ENCODE measurements at regions not wholly inside any gene's neighbourhood (a gene's known extent, or its start where the extent isn't known, plus 50 kb on each side); places are given as distances from the start of the nearest gene placed in this dataset.

GRCh38 chr4:162364651-162365050 lies 200.9 kb upstream of the FSTL5 start:
- DNase-seq (ENCODE audit: insufficient read length, low spot score) (no peak), FAIRE-seq (no peak)
- TF ChIP-seq POLR2A (IDR thresholded peaks at IDR 0.05; ENCODE audit: low read depth, low read length), result no peak

GRCh38 chr4:162360369-162361149 lies 196.8 kb upstream of the FSTL5 start:
- TF ChIP-seq POLR2A (IDR thresholded peaks at IDR 0.05; ENCODE audit: low read depth, low read length), result no peak
- FAIRE-seq, result no peak

GRCh38 chr4:162356181-162356580 lies 192.4 kb upstream of the FSTL5 start:
- TF ChIP-seq POLR2A (IDR thresholded peaks at IDR 0.05; ENCODE audit: low read depth, low read length), result no peak
- FAIRE-seq, result no peak

More at GRCh38 chr4:162360369-162361149, 196.8 kb upstream of the FSTL5 start:
- DNase-seq (ENCODE audit: insufficient read length, low spot score), result no peak

GRCh38 chr4:162352580-162353107 lies 188.8 kb upstream of the FSTL5 start:
- no peak for DNase-seq (ENCODE audit: insufficient read length, low spot score)
- TF ChIP-seq POLR2A (IDR thresholded peaks at IDR 0.05; ENCODE audit: low read depth, low read length), result no peak
- FAIRE-seq, result no peak

More at GRCh38 chr4:162356181-162356580, 192.4 kb upstream of the FSTL5 start:
- no peak for DNase-seq (ENCODE audit: insufficient read length, low spot score)

- DNase-seq (ENCODE audit: insufficient read length, low spot score) (no peak), FAIRE-seq (no peak)
- no peak for TF ChIP-seq POLR2A (IDR thresholded peaks at IDR 0.05; ENCODE audit: low read depth, low read length)
Measured at GRCh38 chr4:162350331-162350730, 186.5 kb upstream of the FSTL5 start.

- no peak for TF ChIP-seq POLR2A (IDR thresholded peaks at IDR 0.05; ENCODE audit: low read depth, low read length)
- FAIRE-seq, result no peak
- DNase-seq (ENCODE audit: insufficient read length, low spot score), result no peak
Measured at GRCh38 chr4:162349395-162349794, 185.6 kb upstream of the FSTL5 start.

GRCh38 chr4:162347842-162348213 lies 184.0 kb upstream of the FSTL5 start:
- no peak for TF ChIP-seq POLR2A (IDR thresholded peaks at IDR 0.05; ENCODE audit: low read depth, low read length)
- FAIRE-seq (no peak), DNase-seq (ENCODE audit: insufficient read length, low spot score) (no peak)

- TF ChIP-seq POLR2A (IDR thresholded peaks at IDR 0.05; ENCODE audit: low read depth, low read length), result no peak
- FAIRE-seq, result no peak
Measured at GRCh38 chr4:162347156-162347841, 183.5 kb upstream of the FSTL5 start.

GRCh38 chr4:162343967-162344366 lies 180.2 kb upstream of the FSTL5 start:
- no peak for TF ChIP-seq POLR2A (IDR thresholded peaks at IDR 0.05; ENCODE audit: low read depth, low read length)
- no peak for FAIRE-seq
- no peak for DNase-seq (ENCODE audit: insufficient read length, low spot score)

More at GRCh38 chr4:162347156-162347841, 183.5 kb upstream of the FSTL5 start:
- DNase-seq (ENCODE audit: insufficient read length, low spot score), result no peak

GRCh38 chr4:162341533-162341932 lies 177.7 kb upstream of the FSTL5 start:
- DNase-seq (ENCODE audit: insufficient read length, low spot score) (no peak), FAIRE-seq (no peak)
- TF ChIP-seq POLR2A (IDR thresholded peaks at IDR 0.05; ENCODE audit: low read depth, low read length), result no peak

GRCh38 chr4:162323919-162324318 lies 160.1 kb upstream of the FSTL5 start:
- no peak for TF ChIP-seq POLR2A (IDR thresholded peaks at IDR 0.05; ENCODE audit: low read depth, low read length)
- FAIRE-seq, result no peak
- DNase-seq (ENCODE audit: insufficient read length, low spot score), result no peak

GRCh38 chr4:162322054-162322453 lies 158.3 kb upstream of the FSTL5 start:
- DNase-seq (ENCODE audit: insufficient read length, low spot score) (no peak), FAIRE-seq (no peak)
- no peak for TF ChIP-seq POLR2A (IDR thresholded peaks at IDR 0.05; ENCODE audit: low read depth, low read length)

GRCh38 chr4:162285753-162286152 lies 122.0 kb upstream of the FSTL5 start:
- TF ChIP-seq POLR2A (IDR thresholded peaks at IDR 0.05; ENCODE audit: low read depth, low read length), result no peak
- DNase-seq (ENCODE audit: insufficient read length, low spot score), result no peak
- FAIRE-seq, result no peak

GRCh38 chr4:162282684-162283083 lies 118.9 kb upstream of the FSTL5 start:
- DNase-seq (ENCODE audit: insufficient read length, low spot score), result no peak
- FAIRE-seq, result no peak
- TF ChIP-seq POLR2A (IDR thresholded peaks at IDR 0.05; ENCODE audit: low read depth, low read length), result no peak

GRCh38 chr4:162274354-162274753 lies 110.6 kb upstream of the FSTL5 start:
- FAIRE-seq, result no peak
- TF ChIP-seq POLR2A (IDR thresholded peaks at IDR 0.05; ENCODE audit: low read depth, low read length), result no peak
- DNase-seq (ENCODE audit: insufficient read length, low spot score), result no peak
